WTC11 (cell line): ENCODE measurements at regions not wholly inside any gene's neighbourhood (a gene's known extent, or its start where the extent isn't known, plus 50 kb on each side); places are given as distances from the start of the nearest gene placed in this dataset.

Source experiments
- ATAC-seq: fragments of 200-7000 bp; cut with Tn5 transposase; 2 replicates; pipeline ENCODE4 v1.10.0; 2021; ENCODE audit warnings: mild to moderate bottlenecking, moderate library complexity
- CTCF ChIA-PET: fragments of 300-600 bp; sonication (Branson Sonifier 250); formaldehyde crosslinking; loops from one replicate; lab custom pipeline; 2021; ENCODE audit warnings: antibody characterized with exemption; lab: Charles Lee
- POLR2A ChIA-PET: fragments of 350-600 bp; sonication (Branson Sonifier 250); formaldehyde crosslinking; loops from one replicate; lab custom pipeline; 2021; ENCODE audit warnings: antibody characterized with exemption; lab: Charles Lee
- DNase-seq: peaks from one replicate; pipeline ENCODE4 v3.0.0; 2021; ENCODE audit warnings: low spot score
- H3K27ac Mint-ChIP-seq: 2 replicates; pipeline ENCODE4 v1.8.0; 2021; ENCODE audit warnings: mixed read lengths
- H3K27me3 Mint-ChIP-seq: 2 replicates; pipeline ENCODE4 v1.8.0; 2021; ENCODE audit warnings: low read depth, mild to moderate bottlenecking, moderate library complexity, mixed read lengths
- H3K36me3 Mint-ChIP-seq: 2 replicates; pipeline ENCODE4 v1.8.0; 2021; ENCODE audit warnings: mixed read lengths
- H3K4me1 Mint-ChIP-seq: 2 replicates; pipeline ENCODE4 v1.8.0; 2022; ENCODE audit warnings: mixed read lengths
- H3K4me3 Mint-ChIP-seq: 2 replicates; pipeline ENCODE4 v1.8.0; 2021; ENCODE audit warnings: mild to moderate bottlenecking, moderate library complexity, mixed read lengths
- H3K9me3 Mint-ChIP-seq: 2 replicates; pipeline ENCODE4 v1.8.0; 2021; ENCODE audit warnings: mixed read lengths
- ARID4B ChIP-seq: sonication (generic); formaldehyde crosslinking; IDR thresholded peaks from 2 replicates; pipeline ENCODE4 v1.8.0; 2023; ENCODE audit warnings: missing genetic modification reagents, mild to moderate bottlenecking, borderline replicate concordance
- ESRRA ChIP-seq: sonication (generic); formaldehyde crosslinking; IDR thresholded peaks from 2 replicates; pipeline ENCODE4 v1.8.1; 2022; ENCODE audit warnings: mild to moderate bottlenecking, missing genetic modification reagents, borderline replicate concordance
- NR1H2 ChIP-seq: sonication (generic); formaldehyde crosslinking; IDR thresholded peaks from 2 replicates; pipeline ENCODE4 v1.9.0; 2021; ENCODE audit warnings: mild to moderate bottlenecking, moderate library complexity, missing genetic modification reagents
- OVOL2 ChIP-seq: fragments of 250-450 bp; sonication (Bioruptor Pico); IDR thresholded peaks from 2 replicates; pipeline ENCODE4 v1.9.0; 2021; ENCODE audit warnings: mild to moderate bottlenecking, borderline replicate concordance
- ZBTB21 ChIP-seq: sonication (generic); formaldehyde crosslinking; IDR thresholded peaks from 2 replicates; pipeline ENCODE4 v1.8.1; 2023; ENCODE audit warnings: mild to moderate bottlenecking, missing genetic modification reagents, borderline replicate concordance
- ZBTB43 ChIP-seq: sonication (generic); formaldehyde crosslinking; IDR thresholded peaks from 2 replicates; pipeline ENCODE4 v1.8.1; 2023; ENCODE audit warnings: mild to moderate bottlenecking, missing genetic modification reagents
- ZNF317 ChIP-seq: sonication (generic); formaldehyde crosslinking; IDR thresholded peaks from 2 replicates; pipeline ENCODE4 v1.8.1; 2023; ENCODE audit warnings: low read depth, mild to moderate bottlenecking, moderate library complexity, missing genetic modification reagents, borderline replicate concordance
- ZSCAN18 ChIP-seq: fragments of 250-450 bp; sonication (Bioruptor Pico); IDR thresholded peaks from 2 replicates; pipeline ENCODE4 v2.1.2; 2022; ENCODE audit warnings: mild to moderate bottlenecking, moderate library complexity
- TF ChIP-seq, protein P1 (sequence below): sonication (generic); formaldehyde crosslinking; IDR thresholded peaks from 2 replicates; pipeline ENCODE4 v1.8.1; 2023; ENCODE audit warnings: mild to moderate bottlenecking, missing genetic modification reagents, borderline replicate concordance
- TF ChIP-seq, protein P2 (sequence below): sonication (generic); formaldehyde crosslinking; IDR thresholded peaks from 2 replicates; pipeline ENCODE4 v1.8.0; 2022; ENCODE audit warnings: missing genetic modification reagents
- TF ChIP-seq, protein P3 (sequence below): sonication (generic); formaldehyde crosslinking; IDR thresholded peaks from 2 replicates; pipeline ENCODE4 v1.8.1; 2022; ENCODE audit warnings: mild to moderate bottlenecking, moderate library complexity, missing genetic modification reagents

DNA sequence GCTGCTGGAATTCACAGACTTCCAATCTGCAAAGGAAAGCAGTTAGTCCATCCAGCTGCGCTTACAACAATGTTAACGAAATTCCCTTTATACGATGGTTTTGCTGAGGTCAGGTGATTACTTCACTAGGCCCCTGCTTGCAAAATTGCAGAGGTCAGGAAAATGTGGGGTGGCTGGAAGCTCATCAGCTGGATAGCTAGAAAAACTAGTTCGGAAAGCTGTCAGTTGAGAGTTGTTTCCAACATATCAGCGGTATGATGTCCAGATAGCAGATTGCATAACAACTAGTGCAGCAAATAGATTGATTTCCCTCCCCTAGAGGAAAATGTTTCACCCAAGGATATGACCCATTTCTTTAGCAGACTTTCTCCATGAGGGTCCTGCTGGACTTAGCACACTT is 2021.1 kb upstream of the CELF4 start:
- peaks cover 51% of the 10 kb centered on the region for H3K4me1 Mint-ChIP-seq
- TF ChIP-seq ESRRA (CRISPR knock-in tag): no peak
- TF ChIP-seq ZBTB21 (CRISPR knock-in tag): no peak
- TF ChIP-seq, protein P1, sequence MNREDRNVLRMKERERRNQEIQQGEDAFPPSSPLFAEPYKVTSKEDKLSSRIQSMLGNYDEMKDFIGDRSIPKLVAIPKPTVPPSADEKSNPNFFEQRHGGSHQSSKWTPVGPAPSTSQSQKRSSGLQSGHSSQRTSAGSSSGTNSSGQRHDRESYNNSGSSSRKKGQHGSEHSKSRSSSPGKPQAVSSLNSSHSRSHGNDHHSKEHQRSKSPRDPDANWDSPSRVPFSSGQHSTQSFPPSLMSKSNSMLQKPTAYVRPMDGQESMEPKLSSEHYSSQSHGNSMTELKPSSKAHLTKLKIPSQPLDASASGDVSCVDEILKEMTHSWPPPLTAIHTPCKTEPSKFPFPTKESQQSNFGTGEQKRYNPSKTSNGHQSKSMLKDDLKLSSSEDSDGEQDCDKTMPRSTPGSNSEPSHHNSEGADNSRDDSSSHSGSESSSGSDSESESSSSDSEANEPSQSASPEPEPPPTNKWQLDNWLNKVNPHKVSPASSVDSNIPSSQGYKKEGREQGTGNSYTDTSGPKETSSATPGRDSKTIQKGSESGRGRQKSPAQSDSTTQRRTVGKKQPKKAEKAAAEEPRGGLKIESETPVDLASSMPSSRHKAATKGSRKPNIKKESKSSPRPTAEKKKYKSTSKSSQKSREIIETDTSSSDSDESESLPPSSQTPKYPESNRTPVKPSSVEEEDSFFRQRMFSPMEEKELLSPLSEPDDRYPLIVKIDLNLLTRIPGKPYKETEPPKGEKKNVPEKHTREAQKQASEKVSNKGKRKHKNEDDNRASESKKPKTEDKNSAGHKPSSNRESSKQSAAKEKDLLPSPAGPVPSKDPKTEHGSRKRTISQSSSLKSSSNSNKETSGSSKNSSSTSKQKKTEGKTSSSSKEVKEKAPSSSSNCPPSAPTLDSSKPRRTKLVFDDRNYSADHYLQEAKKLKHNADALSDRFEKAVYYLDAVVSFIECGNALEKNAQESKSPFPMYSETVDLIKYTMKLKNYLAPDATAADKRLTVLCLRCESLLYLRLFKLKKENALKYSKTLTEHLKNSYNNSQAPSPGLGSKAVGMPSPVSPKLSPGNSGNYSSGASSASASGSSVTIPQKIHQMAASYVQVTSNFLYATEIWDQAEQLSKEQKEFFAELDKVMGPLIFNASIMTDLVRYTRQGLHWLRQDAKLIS (CRISPR knock-in tag): no peak
- no peak for TF ChIP-seq ZNF317 (CRISPR knock-in tag)
- TF ChIP-seq ARID4B (CRISPR knock-in tag): no peak
- TF ChIP-seq OVOL2 (CRISPR knock-in tag): no peak
- no peak for TF ChIP-seq ZBTB43 (CRISPR knock-in tag)
- TF ChIP-seq, protein P2, sequence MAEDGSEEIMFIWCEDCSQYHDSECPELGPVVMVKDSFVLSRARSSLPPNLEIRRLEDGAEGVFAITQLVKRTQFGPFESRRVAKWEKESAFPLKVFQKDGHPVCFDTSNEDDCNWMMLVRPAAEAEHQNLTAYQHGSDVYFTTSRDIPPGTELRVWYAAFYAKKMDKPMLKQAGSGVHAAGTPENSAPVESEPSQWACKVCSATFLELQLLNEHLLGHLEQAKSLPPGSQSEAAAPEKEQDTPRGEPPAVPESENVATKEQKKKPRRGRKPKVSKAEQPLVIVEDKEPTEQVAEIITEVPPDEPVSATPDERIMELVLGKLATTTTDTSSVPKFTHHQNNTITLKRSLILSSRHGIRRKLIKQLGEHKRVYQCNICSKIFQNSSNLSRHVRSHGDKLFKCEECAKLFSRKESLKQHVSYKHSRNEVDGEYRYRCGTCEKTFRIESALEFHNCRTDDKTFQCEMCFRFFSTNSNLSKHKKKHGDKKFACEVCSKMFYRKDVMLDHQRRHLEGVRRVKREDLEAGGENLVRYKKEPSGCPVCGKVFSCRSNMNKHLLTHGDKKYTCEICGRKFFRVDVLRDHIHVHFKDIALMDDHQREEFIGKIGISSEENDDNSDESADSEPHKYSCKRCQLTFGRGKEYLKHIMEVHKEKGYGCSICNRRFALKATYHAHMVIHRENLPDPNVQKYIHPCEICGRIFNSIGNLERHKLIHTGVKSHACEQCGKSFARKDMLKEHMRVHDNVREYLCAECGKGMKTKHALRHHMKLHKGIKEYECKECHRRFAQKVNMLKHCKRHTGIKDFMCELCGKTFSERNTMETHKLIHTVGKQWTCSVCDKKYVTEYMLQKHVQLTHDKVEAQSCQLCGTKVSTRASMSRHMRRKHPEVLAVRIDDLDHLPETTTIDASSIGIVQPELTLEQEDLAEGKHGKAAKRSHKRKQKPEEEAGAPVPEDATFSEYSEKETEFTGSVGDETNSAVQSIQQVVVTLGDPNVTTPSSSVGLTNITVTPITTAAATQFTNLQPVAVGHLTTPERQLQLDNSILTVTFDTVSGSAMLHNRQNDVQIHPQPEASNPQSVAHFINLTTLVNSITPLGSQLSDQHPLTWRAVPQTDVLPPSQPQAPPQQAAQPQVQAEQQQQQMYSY (CRISPR knock-in tag): no peak
- TF ChIP-seq, protein P3, sequence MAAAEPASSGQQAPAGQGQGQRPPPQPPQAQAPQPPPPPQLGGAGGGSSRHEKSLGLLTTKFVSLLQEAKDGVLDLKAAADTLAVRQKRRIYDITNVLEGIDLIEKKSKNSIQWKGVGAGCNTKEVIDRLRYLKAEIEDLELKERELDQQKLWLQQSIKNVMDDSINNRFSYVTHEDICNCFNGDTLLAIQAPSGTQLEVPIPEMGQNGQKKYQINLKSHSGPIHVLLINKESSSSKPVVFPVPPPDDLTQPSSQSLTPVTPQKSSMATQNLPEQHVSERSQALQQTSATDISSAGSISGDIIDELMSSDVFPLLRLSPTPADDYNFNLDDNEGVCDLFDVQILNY (CRISPR knock-in tag): no peak
- no peak for TF ChIP-seq NR1H2
- no peak for TF ChIP-seq ZSCAN18 (CRISPR knock-in tag)
- POLR2A ChIA-PET: no interaction called here
- H3K36me3 Mint-ChIP-seq: no peaks in the 10 kb centered on the region
- no peaks in the 10 kb centered on the region; the same call in 1 of the 2 replicates for H3K27me3 Mint-ChIP-seq
- ATAC-seq (no peak), DNase-seq (no peak)
- H3K4me3 Mint-ChIP-seq: no peak overlapping the region
- H3K9me3 Mint-ChIP-seq: no peaks in the 10 kb centered on the region
- H3K27ac Mint-ChIP-seq: no peak overlapping the region
- CTCF ChIA-PET: no interaction called here
